SHP77 (cell line): ENCODE measurements at regions not wholly inside any gene's neighbourhood (a gene's known extent, or its start where the extent isn't known, plus 50 kb on each side); places are given as distances from the start of the nearest gene placed in this dataset.
"Not testable (repeated sequence)": the region's sequence is repeated elsewhere in the genome, so short reads cannot be mapped to it uniquely, and the experiment has no call there.

Experiments
- DNase-seq, 2 experiments: peaks; one replicate each; lab custom pipeline; 2025; lab: John Stamatoyannopoulos, UW

- DNase-seq, result no peak
These were observed 54.4 kb upstream of the BMP4 start for GRCh38 chr14:54010981-54011380.

- no peak for DNase-seq
These were observed 66.4 kb upstream of the BMP4 start for GRCh38 chr14:54023027-54023426.

- DNase-seq, result peak in 1 of 2 experiments; percentile 4
These were observed 69.0 kb upstream of the BMP4 start for GRCh38 chr14:54025661-54026060.

GRCh38 chr14:54026671-54027070 is 70.0 kb upstream of the BMP4 start:
- no peak for DNase-seq

- not testable (repeated sequence) for DNase-seq
These were observed 74.4 kb upstream of the BMP4 start for GRCh38 chr14:54030996-54031395.

GRCh38 chr14:54033285-54033684 is 76.7 kb upstream of the BMP4 start:
- not testable (repeated sequence) for DNase-seq

GRCh38 chr14:54038724-54039123 is 82.1 kb upstream of the BMP4 start:
- DNase-seq, result no peak

- DNase-seq, result no peak
These were observed 82.7 kb upstream of the BMP4 start for GRCh38 chr14:54039311-54039710.

- no peak for DNase-seq
These were observed 84.2 kb upstream of the BMP4 start for GRCh38 chr14:54040846-54041245.

- no peak for DNase-seq
These were observed 89.6 kb upstream of the BMP4 start for GRCh38 chr14:54046250-54046649.

GRCh38 chr14:54047645-54048308 is 91.2 kb upstream of the BMP4 start:
- no peak for DNase-seq

- DNase-seq, result no peak
These were observed 91.7 kb upstream of the BMP4 start for GRCh38 chr14:54048311-54048710.

- no peak for DNase-seq
These were observed 92.1 kb upstream of the BMP4 start for GRCh38 chr14:54048736-54049135.

GRCh38 chr14:54050759-54051158 is 94.1 kb upstream of the BMP4 start:
- no peak for DNase-seq

- no peak for DNase-seq
These were observed 96.2 kb upstream of the BMP4 start for GRCh38 chr14:54052696-54053385.

GRCh38 chr14:54053386-54053745 is 96.7 kb upstream of the BMP4 start:
- no peak for DNase-seq

GRCh38 chr14:54058505-54058904 is 101.9 kb upstream of the BMP4 start:
- DNase-seq, result peak in 1 of 2 experiments; percentile 2

GRCh38 chr14:54083549-54084239 is 127.1 kb upstream of the BMP4 start:
- DNase-seq, result no peak

- DNase-seq, result no peak
These were observed 128.7 kb upstream of the BMP4 start for GRCh38 chr14:54085232-54085761.

- no peak for DNase-seq
These were observed 129.2 kb upstream of the BMP4 start for GRCh38 chr14:54085841-54086240.

- DNase-seq, result peak; percentile 1 to 5
These were observed 130.1 kb upstream of the BMP4 start for GRCh38 chr14:54086767-54087166.

- no peak for DNase-seq
These were observed 130.8 kb upstream of the BMP4 start for GRCh38 chr14:54087376-54087775.

GRCh38 chr14:54088271-54088670 is 131.6 kb upstream of the BMP4 start:
- DNase-seq, result no peak
